Neuronal stem cell (in vitro differentiated cells): ENCODE measurements at regions not wholly inside any gene's neighbourhood (a gene's known extent, or its start where the extent isn't known, plus 50 kb on each side); places are given as distances from the start of the nearest gene placed in this dataset.
"Not testable (repeated sequence)": the region's sequence is repeated elsewhere in the genome, so short reads cannot be mapped to it uniquely, and the experiment has no call there.

Experiments
- DNase-seq: peaks from one replicate; pipeline ENCODE4 v3.0.0-alpha.2; 2013; ENCODE audit warnings: low spot score
- H2AFZ ChIP-seq: one replicate; pipeline ENCODE4 v1.6.1; 2013; ENCODE audit warnings: mild to moderate bottlenecking, low read length, inconsistent platforms
- H2AK5ac ChIP-seq: 2 replicates; pipeline ENCODE4 v1.6.1; 2013; ENCODE audit warnings: low read depth, mild to moderate bottlenecking, inconsistent platforms, low read length, moderate library complexity, mixed read lengths
- H2BK120ac ChIP-seq: 2 replicates; pipeline ENCODE4 v1.6.1; 2013; ENCODE audit warnings: low read depth, mild to moderate bottlenecking, inconsistent platforms, low read length, moderate library complexity, mixed read lengths
- H2BK12ac ChIP-seq: one replicate; pipeline ENCODE4 v1.6.1; 2013; ENCODE audit warnings: low read length, inconsistent platforms
- H2BK15ac ChIP-seq: 2 replicates; pipeline ENCODE4 v1.6.1; 2013; ENCODE audit warnings: mild to moderate bottlenecking, low read length, inconsistent platforms, mixed read lengths
- H2BK5ac ChIP-seq: one replicate; pipeline ENCODE4 v1.6.1; 2013; ENCODE audit warnings: inconsistent platforms, mild to moderate bottlenecking, low read length, moderate library complexity
- H3K14ac ChIP-seq: one replicate; pipeline ENCODE4 v1.6.1; 2013; ENCODE audit warnings: low read length, inconsistent platforms
- H3K18ac ChIP-seq: 2 replicates; pipeline ENCODE4 v1.6.1; 2013; ENCODE audit warnings: low read length, inconsistent platforms
- H3K23ac ChIP-seq: 2 replicates; pipeline ENCODE4 v1.6.1; 2013; ENCODE audit warnings: low read depth, mild to moderate bottlenecking, mixed read lengths, low read length, inconsistent platforms; ENCODE audit not compliant: poor library complexity
- H3K27ac ChIP-seq: replicated peaks from 3 replicates; pipeline ENCODE4 v1.5.1; 2013; ENCODE audit warnings: low read length, inconsistent platforms
- H3K27me3 ChIP-seq, 3 experiments: 2 replicates each; pipeline ENCODE4 v1.6.1; 2013; ENCODE audit warnings: low read length in 3 of 3, mild to moderate bottlenecking in 2 of 3, inconsistent platforms in 1 of 3, low read depth in 1 of 3, mixed read lengths in 1 of 3, moderate library complexity in 1 of 3; ENCODE audit not compliant: control insufficient read depth in 3 of 3, insufficient read depth in 3 of 3
- H3K36me3 ChIP-seq, 2 donors: replicated peaks in 1 of 2; 2 replicates each; pipeline ENCODE4 v1.6.1; 2013; ENCODE audit warnings: low read length in 2 of 2; ENCODE audit not compliant: control insufficient read depth in 2 of 2, insufficient read depth in 2 of 2
- H3K4ac ChIP-seq: 2 replicates; pipeline ENCODE4 v1.6.1; 2013; ENCODE audit warnings: inconsistent platforms, mild to moderate bottlenecking, low read length, moderate library complexity
- H3K4me1 ChIP-seq, 2 donors: 1 replicate in 1 of 2; 2 replicates in 1 of 2; pipeline ENCODE4 v1.6.1; 2013; ENCODE audit warnings: low read length in 2 of 2, low read depth in 1 of 2; ENCODE audit not compliant: control insufficient read depth in 2 of 2, insufficient read depth in 1 of 2
- H3K4me2 ChIP-seq: one replicate; pipeline ENCODE4 v1.6.1; 2013; ENCODE audit warnings: mild to moderate bottlenecking, low read length, inconsistent platforms; ENCODE audit not compliant: insufficient read depth, poor library complexity, severe bottlenecking
- H3K4me3 ChIP-seq, 2 donors: 2 replicates each; pipeline ENCODE4 v1.5.1; 2013; ENCODE audit warnings: low read length in 2 of 2, mild to moderate bottlenecking in 2 of 2, inconsistent platforms in 1 of 2, moderate library complexity in 1 of 2
- H3K79me1 ChIP-seq: one replicate; pipeline ENCODE4 v1.6.1; 2013; ENCODE audit warnings: low read depth, mild to moderate bottlenecking, inconsistent platforms, low read length, moderate library complexity
- H3K9ac ChIP-seq: one replicate; pipeline ENCODE4 v1.6.1; 2013; ENCODE audit warnings: mild to moderate bottlenecking, low read depth, low read length, inconsistent platforms; ENCODE audit not compliant: poor library complexity
- H3K9me3 ChIP-seq, 2 donors: replicated peaks in 1 of 2; 2 replicates each; pipeline versions ENCODE3 to v1.6.1; 2013; ENCODE audit warnings: low read length in 2 of 2, mild to moderate bottlenecking in 2 of 2, inconsistent platforms in 1 of 2, low read depth in 1 of 2, mixed read lengths in 1 of 2, moderate library complexity in 1 of 2; ENCODE audit not compliant: control insufficient read depth in 2 of 2, insufficient read depth in 1 of 2
- H4K8ac ChIP-seq: one replicate; pipeline ENCODE4 v1.6.1; 2013; ENCODE audit warnings: low read depth, mild to moderate bottlenecking, inconsistent platforms, low read length, moderate library complexity
- H4K91ac ChIP-seq: one replicate; pipeline ENCODE4 v1.6.1; 2013; ENCODE audit warnings: low read length, low read depth, mild to moderate bottlenecking, inconsistent platforms; ENCODE audit not compliant: poor library complexity
- WGBS, 2 donors: extraction: QIAGEN DNeasy Blood & Tissue Kit; methylation state at CpG; one replicate each; pipeline ENCODE4 v1.1.7; 2013; ENCODE audit warnings: missing lambda C conversion rate in 2 of 2, mixed read lengths in 1 of 2; ENCODE audit not compliant: insufficient read length in 2 of 2, insufficient replicate concordance in 1 of 2; ENCODE audit errors: extremely low coverage in 2 of 2; 5-methylcytosine and 5-hydroxymethylcytosine counted together

GRCh38 chr9:115585458-115585857, 467.5 kb upstream of the TNC start:
- H4K8ac ChIP-seq, H3K23ac ChIP-seq, H3K79me1 ChIP-seq, H3K9ac ChIP-seq, H3K14ac ChIP-seq, H2AK5ac ChIP-seq, H3K36me3 ChIP-seq, H3K4me3 ChIP-seq, DNase-seq, H2BK120ac ChIP-seq, H3K27me3 ChIP-seq, H3K4me2 ChIP-seq, H4K91ac ChIP-seq, H2AFZ ChIP-seq, H3K4ac ChIP-seq, H3K4me1 ChIP-seq, H2BK15ac ChIP-seq, H3K27ac ChIP-seq, H2BK5ac ChIP-seq, H2BK12ac ChIP-seq, H3K18ac ChIP-seq, H3K9me3 ChIP-seq: not testable (repeated sequence)
- no CpG with 5 or more reads among the region's 5 CpGs for WGBS, 2 donors

GRCh38 chr9:115587310-115587709, 469.4 kb upstream of the TNC start:
- Histone ChIP-seq H3K14ac (no peak overlapping the region), H3K9me3 (peaks cover 0 to 2% of the 10 kb centered on the region in 2 donors), H2BK5ac (no peak overlapping the region), H3K27me3 (peaks cover 0 to 3% (median 0%) of the 10 kb centered on the region in 3 experiments), H3K79me1 (no peaks in the 10 kb centered on the region), H2AK5ac (no peak overlapping the region), H2AFZ (no peak overlapping the region), H3K23ac (no peak overlapping the region), H3K4me2 (no peak overlapping the region), H3K4me3 (no peak overlapping the region), H2BK12ac (no peak overlapping the region), H3K4ac (no peak overlapping the region), H3K18ac (no peak overlapping the region), H2BK120ac (no peak overlapping the region), H4K91ac (no peak overlapping the region), H2BK15ac (no peak overlapping the region), H3K27ac (no peak overlapping the region), H3K4me1 (peaks cover 0 to 5% of the 10 kb centered on the region in 2 donors), H3K36me3 (no peaks in the 10 kb centered on the region), H4K8ac (no peak overlapping the region), H3K9ac (no peak overlapping the region)
- no CpG with 5 or more reads among the region's 2 CpGs for WGBS, 2 donors
- DNase-seq = no peak

GRCh38 chr9:115590011-115590410, 472.1 kb upstream of the TNC start:
- no peaks in the 10 kb centered on the region for H3K36me3 ChIP-seq
- no peak overlapping the region for H2AFZ ChIP-seq
- no peak overlapping the region for H2BK5ac ChIP-seq
- H3K9me3 ChIP-seq = peaks cover 0 to 2% of the 10 kb centered on the region in 2 donors
- H3K18ac ChIP-seq = no peak overlapping the region
- H3K27me3 ChIP-seq = peaks cover 0 to 3% (median 0%) of the 10 kb centered on the region in 3 experiments
- no peak overlapping the region for H3K9ac ChIP-seq
- H3K4me2 ChIP-seq = no peak overlapping the region
- no peak for DNase-seq
- H4K91ac ChIP-seq = no peak overlapping the region
- H2BK12ac ChIP-seq = no peak overlapping the region
- H2BK120ac ChIP-seq = no peak overlapping the region
- H3K4ac ChIP-seq = no peak overlapping the region
- no peak overlapping the region for H4K8ac ChIP-seq
- no peak overlapping the region for H3K4me3 ChIP-seq
- no peak overlapping the region for H2AK5ac ChIP-seq
- no peak overlapping the region for H3K14ac ChIP-seq
- H3K4me1 ChIP-seq = peaks cover 0 to 7% of the 10 kb centered on the region in 2 donors
- H3K27ac ChIP-seq = no peak overlapping the region
- no peaks in the 10 kb centered on the region for H3K79me1 ChIP-seq
- H2BK15ac ChIP-seq = no peak overlapping the region
- H3K23ac ChIP-seq = no peak overlapping the region

- Histone ChIP-seq H2AFZ (peak overlapping the region; percentile 87), H3K18ac (no peak overlapping the region), H3K4me1 (peaks cover 0 to 15% of the 10 kb centered on the region in 2 donors), H2BK120ac (no peak overlapping the region), H3K4ac (no peak overlapping the region), H3K79me1 (no peaks in the 10 kb centered on the region), H2AK5ac (no peak overlapping the region), H3K23ac (no peak overlapping the region), H3K9me3 (peaks cover 0 to 2% of the 10 kb centered on the region in 2 donors), H3K4me2 (no peak overlapping the region), H3K27ac (no peak overlapping the region), H3K4me3 (no peak overlapping the region), H4K91ac (no peak overlapping the region), H4K8ac (no peak overlapping the region), H3K14ac (no peak overlapping the region), H2BK12ac (no peak overlapping the region), H3K27me3 (peaks cover 0 to 3% (median 0%) of the 10 kb centered on the region in 3 experiments), H2BK15ac (no peak overlapping the region), H3K9ac (no peak overlapping the region), H3K36me3 (no peaks in the 10 kb centered on the region), H2BK5ac (no peak overlapping the region)
- WGBS, 2 donors = no CpG with 5 or more reads among the region's 4 CpGs
- peak; percentile 69 for DNase-seq
Measured at GRCh38 chr9:115591584-115591984, 473.6 kb upstream of the TNC start.
